Transverse colon (tissue), 4 donors: ENCODE measurements at regions not wholly inside any gene's neighbourhood (a gene's known extent, or its start where the extent isn't known, plus 50 kb on each side); places are given as distances from the start of the nearest gene placed in this dataset.

Source experiments
- POLR2A ChIP-seq: fragments of 450-650 bp; IDR thresholded peaks from one replicate; pipeline ENCODE4 v1.6.1; 2016; ENCODE audit warnings: antibody characterized with exemption, mild to moderate bottlenecking, moderate library complexity
- POLR2AphosphoS5 ChIP-seq, 3 donors: sonication (generic); formaldehyde crosslinking; IDR thresholded peaks; one replicate each; pipeline ENCODE4 v1.6.1; 2016; ENCODE audit warnings: antibody characterized with exemption in 3 of 3
- TF ChIP-seq, protein P1 (sequence below), 5 experiments: fragments of 200-600 bp in 3 of 5; fragments of 450-650 bp in 2 of 5; sonication (generic) in 3 of 5; IDR thresholded peaks; 1 replicate in 2 of 5; 2 replicates in 3 of 5; pipeline ENCODE4 v1.5.1; 2016 to 2017; ENCODE audit warnings: antibody characterized with exemption in 5 of 5, inconsistent platforms in 3 of 5, mild to moderate bottlenecking in 2 of 5, moderate library complexity in 1 of 5

DNA sequence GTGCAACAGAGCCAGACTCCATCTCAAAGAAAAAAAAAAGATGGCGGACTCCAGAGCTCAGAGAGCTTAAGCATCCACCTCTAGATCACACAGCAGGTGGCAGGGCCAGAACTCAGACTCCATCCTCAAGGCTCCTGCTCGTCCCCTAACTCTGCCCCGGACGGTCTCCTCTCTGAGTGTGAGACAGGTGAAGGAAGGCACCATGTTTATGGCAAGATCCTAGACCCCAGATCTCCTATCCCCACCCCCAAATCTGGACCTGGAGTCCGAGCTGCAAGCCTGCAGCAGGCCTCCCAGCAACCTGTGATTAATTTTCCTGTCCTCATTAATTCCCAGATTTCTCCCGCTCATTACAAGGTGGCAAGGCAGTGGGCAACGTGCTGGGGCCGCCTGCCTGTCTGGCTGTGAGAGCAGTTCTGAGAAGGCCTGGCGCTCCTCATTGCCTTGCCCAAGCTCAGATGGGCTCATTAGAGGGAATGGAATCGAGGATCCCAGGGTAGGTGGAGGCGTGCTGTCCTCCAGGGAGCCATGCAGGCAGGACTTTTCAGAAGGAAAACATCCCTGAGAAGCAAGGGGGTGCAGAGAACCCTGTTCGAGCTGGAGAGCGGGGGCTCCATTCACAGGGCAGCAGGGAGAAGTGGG is 296.6 kb upstream of the RTL1 start:
- TF ChIP-seq POLR2A (no peak), POLR2AphosphoS5 (IDR thresholded peaks at IDR 0.05) (no peak)
- TF ChIP-seq, protein P1, sequence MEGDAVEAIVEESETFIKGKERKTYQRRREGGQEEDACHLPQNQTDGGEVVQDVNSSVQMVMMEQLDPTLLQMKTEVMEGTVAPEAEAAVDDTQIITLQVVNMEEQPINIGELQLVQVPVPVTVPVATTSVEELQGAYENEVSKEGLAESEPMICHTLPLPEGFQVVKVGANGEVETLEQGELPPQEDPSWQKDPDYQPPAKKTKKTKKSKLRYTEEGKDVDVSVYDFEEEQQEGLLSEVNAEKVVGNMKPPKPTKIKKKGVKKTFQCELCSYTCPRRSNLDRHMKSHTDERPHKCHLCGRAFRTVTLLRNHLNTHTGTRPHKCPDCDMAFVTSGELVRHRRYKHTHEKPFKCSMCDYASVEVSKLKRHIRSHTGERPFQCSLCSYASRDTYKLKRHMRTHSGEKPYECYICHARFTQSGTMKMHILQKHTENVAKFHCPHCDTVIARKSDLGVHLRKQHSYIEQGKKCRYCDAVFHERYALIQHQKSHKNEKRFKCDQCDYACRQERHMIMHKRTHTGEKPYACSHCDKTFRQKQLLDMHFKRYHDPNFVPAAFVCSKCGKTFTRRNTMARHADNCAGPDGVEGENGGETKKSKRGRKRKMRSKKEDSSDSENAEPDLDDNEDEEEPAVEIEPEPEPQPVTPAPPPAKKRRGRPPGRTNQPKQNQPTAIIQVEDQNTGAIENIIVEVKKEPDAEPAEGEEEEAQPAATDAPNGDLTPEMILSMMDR (IDR thresholded peaks at IDR 0.05), result no peak
